Erythroblast (primary cell): ENCODE measurements at regions not wholly inside any gene's neighbourhood (a gene's known extent, or its start where the extent isn't known, plus 50 kb on each side); places are given as distances from the start of the nearest gene placed in this dataset.

ENCODE experiments used
- DNase-seq, 2 experiments: peaks; one replicate each; lab custom pipeline; 2025; lab: John Stamatoyannopoulos, UW
- GATA1 ChIP-seq: IDR thresholded peaks from 2 replicates; pipeline ENCODE4 v1.6.1; 2011; ENCODE audit warnings: low read depth, mild to moderate bottlenecking, control low read depth, low read length, moderate library complexity
- POLR2A ChIP-seq: IDR thresholded peaks from 2 replicates; pipeline ENCODE4 v1.6.1; 2011; ENCODE audit warnings: mild to moderate bottlenecking, low read length

DNA sequence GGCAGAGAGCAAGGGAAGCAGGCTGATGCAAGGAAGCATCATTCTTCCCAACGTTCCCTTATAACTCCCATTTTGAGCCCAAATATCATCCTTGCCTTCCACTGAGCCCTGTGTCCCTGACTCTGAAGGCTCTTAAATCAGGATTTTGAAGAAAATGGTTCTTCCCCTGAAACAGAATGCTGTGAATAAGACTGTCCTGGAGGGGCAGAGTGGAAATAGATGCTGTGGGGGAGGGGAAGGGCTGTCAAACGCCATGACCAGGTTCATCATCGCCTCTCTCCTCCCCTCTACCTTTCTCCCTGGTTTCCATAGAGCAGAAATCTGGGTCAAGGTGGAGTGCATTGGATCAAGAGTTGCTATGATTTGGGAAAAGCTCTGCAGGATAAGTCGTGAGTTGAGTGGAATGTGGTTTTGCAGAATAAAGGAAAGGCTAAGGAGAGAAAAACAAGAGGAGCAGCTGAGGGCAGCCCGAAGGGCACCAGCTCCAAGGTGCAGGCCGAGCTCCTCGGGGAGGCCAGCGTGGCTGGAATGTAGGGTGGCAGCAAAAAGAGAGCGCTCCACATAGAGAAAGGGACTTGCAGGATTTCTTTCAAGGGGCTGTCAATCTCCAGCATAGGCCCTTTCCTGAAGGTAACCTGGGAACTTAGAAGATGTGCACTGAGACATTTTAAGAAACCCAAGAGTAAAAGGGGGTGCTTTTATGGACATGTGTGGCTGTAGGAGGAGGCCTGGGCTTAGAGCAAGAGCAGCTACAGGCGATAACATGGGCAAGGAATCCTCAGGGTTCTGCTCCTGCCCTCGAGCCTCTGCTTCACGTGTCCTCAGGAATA, 120.8 kb upstream of the CDYL start:
- TF ChIP-seq POLR2A (no peak), GATA1 (no peak)
- no peak for DNase-seq

GRCh38 chr6:4653141-4653540, 123.1 kb upstream of the CDYL start:
- DNase-seq = no peak

GRCh38 chr6:4651831-4652467, 124.3 kb upstream of the CDYL start:
- TF ChIP-seq POLR2A = no peak
- no peak for TF ChIP-seq GATA1
- no peak for DNase-seq

More at GRCh38 chr6:4653141-4653540, 123.1 kb upstream of the CDYL start:
- TF ChIP-seq GATA1 = no peak
- TF ChIP-seq POLR2A = no peak

GRCh38 chr6:4649728-4650127, 126.5 kb upstream of the CDYL start:
- no peak for TF ChIP-seq GATA1
- TF ChIP-seq POLR2A = no peak

DNA sequence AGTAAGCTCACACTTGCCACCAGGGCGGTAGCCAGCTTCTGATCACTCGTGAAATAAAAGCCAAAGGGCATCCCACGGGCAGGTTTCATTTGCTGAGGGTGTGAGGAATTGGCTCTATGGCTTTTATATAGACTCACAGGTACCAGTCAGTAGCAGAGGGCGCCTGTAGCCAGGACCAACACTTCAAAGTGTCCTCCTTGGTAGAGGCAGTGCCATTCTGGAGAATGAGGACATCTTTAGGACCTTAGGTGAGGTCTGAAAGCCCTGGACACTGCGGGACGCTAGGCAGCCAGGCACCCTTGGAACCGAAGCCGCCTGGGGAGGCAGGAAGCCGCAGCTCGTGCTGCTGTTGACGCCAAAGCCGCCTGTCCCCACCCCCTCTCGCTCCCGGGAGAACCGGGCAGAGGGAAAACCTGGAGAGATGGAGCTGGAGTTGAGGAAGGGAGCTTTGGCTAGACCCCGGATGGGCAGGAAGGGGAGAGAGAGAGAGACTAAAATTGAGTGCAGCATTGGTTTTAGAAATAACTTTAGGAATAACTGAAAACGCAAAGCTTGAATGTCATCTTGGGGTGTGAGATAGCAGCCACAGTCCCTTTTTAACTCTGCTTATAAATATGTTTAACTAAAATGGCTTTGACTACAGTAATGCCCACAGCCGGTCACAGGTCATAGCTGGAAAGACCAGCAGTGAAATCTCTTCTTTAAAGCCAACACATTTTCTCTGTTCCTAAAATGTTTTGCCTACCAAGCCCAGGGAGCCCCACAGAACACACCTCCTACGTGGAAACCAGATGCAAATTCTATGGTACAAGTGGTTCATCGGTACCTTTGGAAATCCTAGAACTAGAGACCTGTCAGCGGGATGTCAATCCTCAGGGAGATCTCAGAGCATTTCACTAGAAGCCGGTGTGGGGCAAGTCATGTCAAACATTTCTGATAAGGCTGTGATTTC, 128.5 kb upstream of the CDYL start:
- peak; percentile 59 to 76 for DNase-seq
- TF ChIP-seq POLR2A = no peak
- no peak for TF ChIP-seq GATA1

More at GRCh38 chr6:4649728-4650127, 126.5 kb upstream of the CDYL start:
- DNase-seq = no peak

- TF ChIP-seq GATA1 = no peak
- DNase-seq = no peak
Measured at GRCh38 chr6:4645713-4646360, 130.4 kb upstream of the CDYL start.

GRCh38 chr6:4644996-4645395, 131.2 kb upstream of the CDYL start:
- DNase-seq = no peak
- TF ChIP-seq GATA1 (no peak), POLR2A (no peak)

GRCh38 chr6:4641461-4641860, 134.7 kb upstream of the CDYL start:
- DNase-seq = no peak
- TF ChIP-seq POLR2A (no peak), GATA1 (no peak)

GRCh38 chr6:4640139-4640538, 136.1 kb upstream of the CDYL start:
- no peak for TF ChIP-seq POLR2A
- TF ChIP-seq GATA1 = no peak
- DNase-seq = no peak

GRCh38 chr6:4638641-4639040, 137.6 kb upstream of the CDYL start:
- TF ChIP-seq GATA1 (no peak), POLR2A (no peak)
- no peak for DNase-seq

- TF ChIP-seq POLR2A (no peak), GATA1 (no peak)
- peak in 1 of 2 experiments; percentile 26 for DNase-seq
Measured at GRCh38 chr6:4637691-4638433, 138.3 kb upstream of the CDYL start.

DNA sequence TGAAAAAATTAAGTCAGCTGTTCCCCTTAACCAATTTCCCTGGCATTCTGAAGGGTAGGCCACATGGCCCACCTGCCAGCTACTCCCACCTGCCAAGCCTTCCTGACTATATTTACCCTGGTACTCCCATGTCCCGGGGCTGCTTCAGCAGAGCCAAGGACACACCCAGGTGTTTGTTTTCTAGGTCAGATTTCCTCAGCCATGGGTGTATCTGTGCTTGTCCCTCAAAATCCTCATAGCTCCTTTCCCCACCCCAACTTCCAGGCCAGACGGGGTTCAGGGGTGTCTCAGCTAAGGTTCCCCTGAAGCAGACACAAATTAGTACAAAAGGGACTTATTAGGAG, 139.4 kb upstream of the CDYL start:
- no peak for TF ChIP-seq POLR2A
- no peak for TF ChIP-seq GATA1
- no peak for DNase-seq
